Stomach (tissue), 8 donors: ENCODE measurements at regions not wholly inside any gene's neighbourhood (a gene's known extent, or its start where the extent isn't known, plus 50 kb on each side); places are given as distances from the start of the nearest gene placed in this dataset.

Source experiments
- DNase-seq, 2 donors: peaks; one replicate each; pipeline versions ENCODE4 v3.0.0 to v3.0.0-alpha.2; 2013 to 2019
- H3K27ac ChIP-seq, 5 donors: fragments of 200-600 bp in 4 of 5; sonication (generic) in 4 of 5; one replicate each; pipeline ENCODE4 v1.5.1; 2013 to 2019; ENCODE audit warnings: mild to moderate bottlenecking in 1 of 5, moderate library complexity in 1 of 5
- H3K27me3 ChIP-seq, 3 donors: fragments of 200-600 bp; sonication (generic); one replicate each; pipeline ENCODE4 v1.5.1; 2017 to 2019; ENCODE audit warnings: mixed run types in 1 of 3
- H3K36me3 ChIP-seq, 4 donors: fragments of 200-600 bp; sonication (generic); 1 replicate in 3 of 4; 2 replicates in 1 of 4; pipeline ENCODE4 v1.5.1; 2016 to 2019
- H3K4me1 ChIP-seq, 4 donors: fragments of 200-600 bp; sonication (generic); one replicate each; pipeline ENCODE4 v1.5.1; 2016 to 2019
- H3K4me3 ChIP-seq, 4 donors: fragments of 200-600 bp; sonication (generic) in 3 of 4; one replicate each; pipeline ENCODE4 v1.5.1; 2016 to 2019; ENCODE audit warnings: mild to moderate bottlenecking in 1 of 4
- H3K9me3 ChIP-seq, 4 donors: fragments of 200-600 bp; sonication (generic); one replicate each; pipeline ENCODE4 v1.5.1; 2016 to 2019
- CTCF ChIP-seq, 7 experiments: fragments of 450-650 bp in 4 of 7; fragments of 200-600 bp in 3 of 7; sonication (generic) in 3 of 7; IDR thresholded peaks; one replicate each; pipeline ENCODE4 v1.5.1; 2016 to 2019; ENCODE audit warnings: antibody characterized with exemption in 7 of 7, control low read depth in 2 of 7, mild to moderate bottlenecking in 1 of 7
- EP300 ChIP-seq: sonication (generic); formaldehyde crosslinking; IDR thresholded peaks from one replicate; pipeline ENCODE4 v1.6.1; 2017; ENCODE audit warnings: antibody characterized with exemption
- POLR2A ChIP-seq, 4 donors: fragments of 450-650 bp; IDR thresholded peaks; one replicate each; pipeline ENCODE4 v1.6.1; 2016; ENCODE audit warnings: antibody characterized with exemption in 4 of 4, control low read depth in 2 of 4, mild to moderate bottlenecking in 1 of 4, moderate library complexity in 1 of 4
- POLR2AphosphoS5 ChIP-seq, 3 donors: sonication (generic); formaldehyde crosslinking; IDR thresholded peaks; one replicate each; pipeline ENCODE4 v1.6.1; 2016; ENCODE audit warnings: antibody characterized with exemption in 3 of 3
- WGBS, 5 donors: extraction: QIAGEN DNeasy Blood & Tissue Kit in 3 of 5; methylation state at CpG; one replicate each; pipeline versions ENCODE4 v1.1.5 to v1.1.7; 2013 to 2018; 5-methylcytosine and 5-hydroxymethylcytosine counted together
- intact Hi-C: fragments of 100-400 bp; cut with DNase I; formaldehyde crosslinking; loops from one replicate; pipeline ENCODE4 v1.15.1; 2023; ENCODE audit warnings: low total_unique reads
- donor health status: healthy with polysubstance abuse.
- donor health status: Bipolar disorder and iron deficiency.
- donor health status: healthy.

DNA sequence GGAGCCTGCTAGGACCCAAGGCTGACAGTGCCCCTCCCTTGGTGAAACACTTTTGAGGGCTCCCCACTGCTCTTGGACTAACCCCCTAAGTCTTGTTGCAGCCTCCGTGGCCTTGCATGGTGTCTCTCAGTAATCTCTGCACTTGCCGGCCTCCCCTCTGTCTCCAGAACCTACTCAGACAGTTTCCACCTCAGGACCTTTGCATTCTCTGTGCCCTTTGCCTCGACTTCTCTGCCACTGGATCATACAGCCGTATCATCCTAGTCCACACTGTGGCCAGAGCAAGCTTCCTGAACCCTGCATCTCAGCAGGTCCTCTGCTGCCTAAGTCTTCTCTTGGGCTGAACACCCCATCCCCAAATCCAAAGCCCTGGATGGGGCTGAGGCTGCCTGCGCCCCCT lies 152.0 kb upstream of the PTPN1 start:
- H3K27me3 ChIP-seq: no peaks in the 10 kb centered on the region
- H3K4me3 ChIP-seq: no peak overlapping the region
- WGBS, 5 donors: 88 to 94% (median 91%) methylated on average over 5 of the region's 5 CpGs
- intact Hi-C loops: no loop called here
- no peak for DNase-seq
- H3K9me3 ChIP-seq: no peaks in the 10 kb centered on the region
- no peak overlapping the region for H3K27ac ChIP-seq
- peaks cover 0 to 9% (median 4%) of the 10 kb centered on the region in 4 donors for H3K4me1 ChIP-seq
- TF ChIP-seq CTCF (IDR thresholded peaks at IDR 0.05) (no peak), POLR2AphosphoS5 (IDR thresholded peaks at IDR 0.05) (no peak)
- no peaks in the 10 kb centered on the region for H3K36me3 ChIP-seq

DNA sequence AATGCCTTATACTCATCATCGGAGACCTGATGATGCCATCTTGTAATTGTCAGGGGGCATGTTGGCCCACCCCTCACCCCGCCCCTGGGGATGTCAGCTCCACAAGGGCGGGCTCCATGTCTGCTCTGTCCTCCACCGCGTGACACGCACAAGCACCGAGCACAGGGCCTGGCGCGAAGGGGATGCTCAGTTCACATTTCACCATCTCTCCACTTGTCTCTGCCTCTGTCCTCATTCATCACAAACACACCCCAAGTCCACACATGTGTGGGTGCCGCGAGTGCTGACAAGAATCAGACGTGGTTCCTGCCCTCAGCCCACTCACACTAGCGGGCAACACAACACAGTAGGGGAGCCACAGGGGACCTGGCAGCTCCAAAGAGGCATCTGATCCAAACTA lies 151.2 kb upstream of the PTPN1 start:
- intact Hi-C loops: no loop called here
- TF ChIP-seq POLR2AphosphoS5 (IDR thresholded peaks at IDR 0.05) (no peak), CTCF (IDR thresholded peaks at IDR 0.05) (no peak), POLR2A (IDR thresholded peaks at IDR 0.05) (no peak), EP300 (no peak)
- Histone ChIP-seq H3K4me1 (peaks cover 0 to 9% (median 4%) of the 10 kb centered on the region in 4 donors), H3K36me3 (no peaks in the 10 kb centered on the region), H3K4me3 (no peak overlapping the region), H3K27ac (no peak overlapping the region), H3K9me3 (no peaks in the 10 kb centered on the region), H3K27me3 (no peaks in the 10 kb centered on the region)
- no peak for DNase-seq
- 90 to 96% (median 92%) methylated on average over 8 to 13 of the region's 13 CpGs for WGBS, 5 donors

DNA sequence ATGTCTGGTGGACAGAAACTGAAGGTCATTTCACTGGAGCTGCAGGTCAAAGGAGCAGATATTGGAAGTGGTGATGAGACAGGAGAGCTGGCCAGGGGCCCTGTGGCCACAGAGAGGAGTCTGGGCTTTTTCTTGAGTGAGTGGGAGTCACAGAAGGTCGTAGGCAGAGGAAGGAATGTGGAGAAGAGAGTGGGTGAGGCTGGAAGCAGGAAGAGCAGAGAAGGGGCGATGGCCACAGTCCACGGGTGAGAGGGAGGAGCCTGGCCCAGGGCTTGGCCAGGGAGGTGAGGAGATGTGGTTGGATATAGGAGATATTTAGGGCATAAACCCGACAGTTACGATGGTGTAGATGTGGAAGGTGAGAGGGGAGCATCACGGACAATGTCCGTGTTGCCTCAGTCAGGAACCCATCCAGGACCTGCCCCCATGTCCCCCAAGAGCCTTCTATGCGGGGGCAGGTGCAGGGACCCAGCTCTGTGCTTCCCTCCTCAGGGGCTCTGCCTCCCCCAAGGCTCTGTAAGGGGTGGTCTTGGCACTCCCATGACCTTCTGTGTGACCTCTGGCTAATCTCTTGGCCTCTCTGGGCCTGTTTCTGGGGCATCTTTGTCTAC lies 150.5 kb upstream of the PTPN1 start:
- peaks cover 0 to 9% (median 4%) of the 10 kb centered on the region in 4 donors for H3K4me1 ChIP-seq
- H3K9me3 ChIP-seq: no peaks in the 10 kb centered on the region
- 52 to 70% (median 68%) methylated on average over 8 of the region's 8 CpGs for WGBS, 5 donors
- no peaks in the 10 kb centered on the region for H3K27me3 ChIP-seq
- intact Hi-C loops: no loop called here
- H3K27ac ChIP-seq: no peak overlapping the region
- TF ChIP-seq POLR2AphosphoS5 (IDR thresholded peaks at IDR 0.05) (no peak), EP300 (no peak), POLR2A (IDR thresholded peaks at IDR 0.05) (no peak), CTCF (IDR thresholded peaks at IDR 0.05) (no peak)
- no peaks in the 10 kb centered on the region for H3K36me3 ChIP-seq
- H3K4me3 ChIP-seq: no peak overlapping the region
- DNase-seq: no peak

DNA sequence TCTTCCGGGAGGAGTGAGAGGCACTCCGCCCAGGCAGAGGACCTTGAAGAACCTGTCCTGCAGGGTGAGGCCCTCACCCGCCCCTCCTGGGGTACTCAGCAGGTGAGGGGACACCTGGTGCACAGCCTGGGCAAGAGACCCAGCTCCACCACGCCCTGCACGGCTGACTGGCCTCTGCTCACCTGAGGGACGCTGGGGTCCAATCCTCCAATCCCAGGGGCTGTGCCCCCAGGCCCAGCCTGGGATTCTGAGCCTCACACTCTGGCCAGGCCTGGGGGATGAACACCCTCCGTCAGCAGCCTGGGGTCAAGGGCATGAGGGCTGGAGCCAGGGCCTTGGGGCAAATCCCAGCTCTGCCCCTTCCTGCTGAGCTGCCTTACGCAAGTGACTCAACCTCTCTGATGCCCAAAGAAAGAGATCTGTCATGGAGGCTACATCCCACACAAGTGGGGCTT lies 149.9 kb upstream of the PTPN1 start:
- peak in 1 of 2 donors; percentile 75 for DNase-seq

More for the DNA sequence above, 149.9 kb upstream of the PTPN1 start:
- Histone ChIP-seq H3K27ac (no peak overlapping the region), H3K36me3 (no peaks in the 10 kb centered on the region), H3K4me3 (no peak overlapping the region), H3K9me3 (no peaks in the 10 kb centered on the region), H3K27me3 (no peaks in the 10 kb centered on the region), H3K4me1 (peaks cover 0 to 9% (median 4%) of the 10 kb centered on the region in 4 donors)
- intact Hi-C loops: no loop called here
- TF ChIP-seq POLR2AphosphoS5 (IDR thresholded peaks at IDR 0.05) (no peak), CTCF (IDR thresholded peaks at IDR 0.05) (no peak), POLR2A (IDR thresholded peaks at IDR 0.05) (no peak), EP300 (no peak)
- 48 to 84% (median 57%) methylated on average over 5 to 8 of the region's 8 CpGs for WGBS, 5 donors
